HG03342 (cell line): ENCODE measurements at regions not wholly inside any gene's neighbourhood (a gene's known extent, or its start where the extent isn't known, plus 50 kb on each side); places are given as distances from the start of the nearest gene placed in this dataset.
"Not testable (repeated sequence)": the region's sequence is repeated elsewhere in the genome, so short reads cannot be mapped to it uniquely, and the experiment has no call there.

Experiments used
- ATAC-seq: cut with Tn5 transposase; IDR thresholded peaks from one replicate; pipeline ENCODE4 v1.9.1; 2021; ENCODE audit warnings: mild to moderate bottlenecking, moderate library complexity; ENCODE audit not compliant: unreplicated experiment

DNA sequence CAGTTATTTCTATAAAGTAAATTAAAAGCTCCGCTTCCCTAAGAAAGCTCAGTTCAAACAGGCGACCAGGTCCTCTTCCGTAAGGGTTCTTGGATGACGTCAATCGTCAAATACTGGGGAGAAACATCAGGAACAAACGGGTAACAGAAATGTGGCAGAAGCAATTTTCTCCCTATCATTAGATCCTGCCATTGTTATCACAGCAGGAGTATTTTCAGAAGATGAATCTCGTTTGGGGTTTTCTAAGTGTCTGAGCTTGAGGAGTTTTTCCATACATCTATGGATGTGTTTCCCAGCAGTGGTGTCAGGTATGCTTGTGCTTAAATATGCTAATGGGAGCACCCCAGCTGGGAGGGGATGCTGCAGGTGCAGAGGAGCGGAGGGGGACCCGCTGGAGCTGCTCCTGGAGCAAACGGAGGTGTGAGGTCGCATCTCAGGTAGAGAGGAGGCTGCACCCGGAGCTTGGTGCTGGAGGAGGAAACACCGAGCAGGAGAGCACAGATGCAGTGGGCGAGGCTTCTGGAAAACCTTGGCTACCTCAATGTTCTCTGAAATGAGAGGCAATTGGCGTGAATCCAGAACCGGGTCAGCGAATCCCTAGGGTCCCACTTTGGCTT lies 795.5 kb downstream of the AACS start:
- ATAC-seq, result no peak

DNA sequence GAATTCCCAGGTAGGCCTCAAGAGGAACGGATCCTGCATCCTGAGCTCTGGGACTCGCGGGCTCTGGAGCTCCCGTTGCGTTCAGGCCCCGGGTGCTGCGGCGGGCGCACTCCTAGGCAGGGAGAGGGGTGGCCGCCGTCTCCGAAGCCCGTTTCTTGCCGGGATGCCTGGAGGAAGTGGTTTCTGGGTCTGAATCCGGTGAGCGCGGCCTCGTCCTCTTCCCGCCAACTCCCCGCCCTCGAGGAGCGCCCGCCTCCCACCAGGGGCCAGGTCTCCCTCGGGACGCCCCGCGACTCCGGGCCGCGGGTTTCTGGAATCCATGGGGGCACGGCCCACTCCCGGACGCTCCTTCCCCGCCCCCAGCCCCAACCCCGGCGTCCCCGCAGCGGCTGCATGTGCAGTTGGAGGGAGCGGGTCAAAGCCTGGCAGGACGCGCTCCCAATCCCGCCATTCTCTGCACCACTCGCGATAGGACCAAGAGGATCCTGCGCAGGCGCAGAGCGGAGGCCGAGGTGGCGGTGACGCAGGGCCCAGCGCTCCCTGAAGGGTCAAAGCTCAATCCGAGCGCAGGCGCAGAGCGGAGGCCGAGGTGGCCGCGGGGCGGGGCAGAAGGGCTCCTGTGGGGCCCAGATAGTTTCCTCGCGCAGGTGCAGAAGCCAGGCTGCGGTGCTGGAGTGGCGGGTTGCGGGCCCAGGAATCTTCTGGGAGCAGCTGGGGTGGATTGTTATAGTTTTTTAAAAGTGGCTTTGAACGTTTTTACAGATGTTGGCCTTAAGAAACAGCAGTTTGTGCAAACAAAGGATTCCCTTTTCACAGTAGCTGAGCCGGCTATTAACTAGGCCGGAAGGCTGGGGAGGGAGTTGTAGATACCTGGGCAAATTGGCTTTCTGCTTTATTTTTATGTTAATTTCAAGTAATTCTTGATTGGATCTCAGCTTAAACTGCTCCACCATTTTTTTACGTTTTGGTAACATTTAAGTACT lies 796.4 kb downstream of the AACS start:
- ATAC-seq, result no peak

GRCh38 chr12:125865236-125865635 lies 800.0 kb downstream of the AACS start:
- ATAC-seq, result not testable (repeated sequence)

- no peak for ATAC-seq
Observed at GRCh38 chr12:125871811-125872594, 806.8 kb downstream of the AACS start.

GRCh38 chr12:125873016-125873415 lies 807.8 kb downstream of the AACS start:
- ATAC-seq, result no peak

DNA sequence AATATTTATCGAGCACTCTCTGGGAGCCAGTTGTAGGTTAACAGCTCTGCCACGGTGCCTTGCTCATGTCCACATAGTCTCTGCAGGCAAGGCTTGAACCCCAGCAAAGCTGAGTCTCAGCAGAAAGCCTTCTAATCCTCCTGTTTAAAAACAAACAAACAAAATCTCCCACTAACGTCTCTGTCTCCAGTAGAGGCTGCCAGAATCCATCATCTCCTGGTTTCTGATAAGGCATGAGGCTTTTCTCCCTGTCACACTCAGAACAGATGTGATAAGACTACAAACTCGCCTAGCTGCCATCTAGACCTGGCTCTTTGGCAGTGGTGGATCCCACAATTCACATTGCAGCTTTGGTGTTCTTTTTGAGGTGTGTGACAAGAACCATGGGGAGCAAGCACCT lies 813.2 kb downstream of the AACS start:
- ATAC-seq, result no peak

DNA sequence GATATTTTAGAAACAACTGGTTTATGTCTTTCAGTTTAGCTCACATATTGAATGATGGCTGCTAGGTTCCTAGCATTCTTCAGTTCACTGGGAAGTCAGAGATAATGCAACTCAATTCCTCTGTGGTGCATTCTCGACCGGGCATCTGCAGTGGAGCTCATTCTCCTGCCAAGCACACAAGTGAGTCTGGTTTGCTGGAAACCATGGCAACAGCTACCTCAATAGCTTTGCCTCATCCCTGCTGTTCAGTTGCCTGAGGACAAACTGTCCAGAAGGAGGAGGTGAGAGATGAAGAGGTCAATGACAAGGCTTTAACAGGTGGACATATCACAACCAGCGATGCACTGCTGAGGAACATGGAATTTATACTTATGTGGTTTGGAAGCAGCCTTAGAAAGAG lies 816.9 kb downstream of the AACS start:
- ATAC-seq, result no peak

DNA sequence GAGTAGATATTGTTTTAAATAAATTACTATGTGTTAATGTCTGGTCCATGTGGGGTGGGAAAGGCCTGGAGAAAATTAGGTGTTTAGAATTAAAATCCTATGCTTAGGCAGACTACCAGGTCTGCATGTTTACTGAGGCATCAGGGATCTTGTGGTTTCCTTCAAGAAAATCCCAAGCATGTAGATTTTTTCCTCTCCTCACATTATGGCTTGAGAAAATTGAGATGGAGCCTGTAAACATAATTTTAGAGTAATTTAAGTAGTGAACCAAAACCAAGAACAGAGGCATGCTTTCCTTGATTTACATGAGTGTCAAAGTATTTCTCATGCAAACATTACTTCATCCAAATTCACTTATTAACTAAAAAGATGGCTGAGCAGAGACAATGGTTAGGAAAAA lies 823.7 kb downstream of the AACS start:
- no peak for ATAC-seq

GRCh38 chr12:125889742-125890141 lies 824.5 kb downstream of the AACS start:
- ATAC-seq, result no peak

- no peak for ATAC-seq
Observed at GRCh38 chr12:125890366-125890905, 825.2 kb downstream of the AACS start.

GRCh38 chr12:125890971-125891370 lies 825.7 kb downstream of the AACS start:
- ATAC-seq, result no peak

DNA sequence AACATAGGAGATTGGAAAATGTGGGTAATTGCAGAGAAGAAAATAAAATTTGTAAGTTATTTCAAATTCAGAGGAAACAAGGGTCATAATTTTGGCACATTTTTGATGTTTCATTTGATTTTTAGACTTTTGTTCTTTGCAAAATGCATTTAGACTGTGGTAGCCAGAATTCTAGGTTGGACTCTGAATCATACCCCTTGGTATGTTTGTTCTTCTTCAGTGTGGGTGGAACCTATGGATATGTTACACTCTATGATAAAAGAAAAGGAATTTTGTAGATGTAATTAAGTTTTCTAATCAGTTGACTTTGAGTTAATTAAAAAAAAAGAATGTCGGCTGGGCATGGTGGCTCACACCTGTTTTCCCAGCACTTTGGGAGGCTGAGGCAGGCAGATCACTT lies 827.0 kb downstream of the AACS start:
- ATAC-seq, result no peak

GRCh38 chr12:125902991-125903390 lies 837.8 kb downstream of the AACS start:
- no peak for ATAC-seq

DNA sequence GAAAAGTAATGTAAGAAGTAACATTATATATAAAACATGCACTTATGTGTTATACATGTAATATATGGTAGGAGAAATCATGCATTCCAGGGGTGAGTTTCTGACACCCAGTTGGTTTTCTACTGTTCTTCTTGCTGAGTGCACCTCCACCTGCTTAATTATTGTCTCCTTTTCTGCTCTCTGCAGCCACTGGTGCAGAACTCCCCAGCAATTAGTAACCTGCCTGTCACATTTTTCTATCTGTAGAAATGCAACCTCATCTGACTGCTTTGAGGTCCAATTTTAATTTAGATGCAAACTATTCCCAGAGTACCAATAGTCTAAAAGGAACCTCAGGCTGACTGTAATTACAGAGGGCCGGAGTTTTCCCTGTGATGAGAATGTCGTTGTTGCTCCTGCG lies 842.1 kb downstream of the AACS start:
- no peak for ATAC-seq

GRCh38 chr12:125919856-125920470 lies 854.7 kb downstream of the AACS start:
- no peak for ATAC-seq

GRCh38 chr12:125922330-125922729 lies 857.1 kb downstream of the AACS start:
- ATAC-seq, result no peak

DNA sequence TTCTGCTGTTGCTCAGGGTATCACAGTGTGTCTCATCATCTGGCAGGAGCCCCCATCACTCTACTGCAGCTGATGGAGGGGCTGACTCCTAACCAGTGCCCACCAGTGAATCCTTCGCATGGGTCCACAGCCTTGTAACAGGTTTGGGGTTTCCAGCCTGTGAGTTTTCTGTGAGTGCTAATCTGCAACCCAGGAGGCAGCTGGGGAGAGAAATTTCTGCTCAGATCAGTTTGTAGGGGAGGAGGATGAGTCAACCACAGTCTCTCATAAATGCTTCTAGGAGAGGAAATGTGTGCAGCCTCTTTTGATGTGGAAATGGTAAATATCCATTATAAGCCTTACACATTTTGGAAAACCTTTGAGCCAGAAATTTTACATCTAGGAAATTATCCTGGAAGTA lies 871.3 kb downstream of the AACS start:
- ATAC-seq, result no peak

GRCh38 chr12:125944446-125944845 lies 879.2 kb downstream of the AACS start:
- ATAC-seq, result no peak

GRCh38 chr12:125949471-125949870 lies 884.2 kb downstream of the AACS start:
- no peak for ATAC-seq

DNA sequence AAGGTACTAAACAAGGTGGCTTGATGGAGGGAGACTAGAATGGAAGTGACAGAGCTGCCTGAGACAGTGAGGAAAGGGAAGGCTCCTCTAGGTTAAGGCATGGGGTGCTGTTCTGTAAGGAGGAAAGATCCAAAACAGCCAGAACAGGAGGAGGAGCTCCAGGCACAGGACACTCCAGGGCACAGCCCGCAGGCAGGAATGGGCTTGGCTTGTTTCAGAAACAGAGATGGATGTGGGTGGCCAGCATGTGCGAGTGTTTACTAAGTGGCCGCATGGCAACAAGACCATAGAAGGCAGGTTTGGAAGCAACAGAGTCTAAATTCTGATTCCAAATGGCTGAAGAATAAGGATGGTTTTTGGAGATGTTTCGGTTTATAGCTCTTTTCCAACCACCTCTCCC lies 889.1 kb downstream of the AACS start:
- no peak for ATAC-seq

GRCh38 chr12:125956186-125956585 lies 891.0 kb downstream of the AACS start:
- no peak for ATAC-seq
